Activated CD8-positive, alpha-beta memory T cell treated with anti-CD3 and anti-CD28 coated beads, Interleukin-2, amount 50 U/mL, for 1 hour (primary cell): ENCODE measurements at regions not wholly inside any gene's neighbourhood (a gene's known extent, or its start where the extent isn't known, plus 50 kb on each side); places are given as distances from the start of the nearest gene placed in this dataset.
"Not testable (repeated sequence)": the region's sequence is repeated elsewhere in the genome, so short reads cannot be mapped to it uniquely, and the experiment has no call there.

Experiments used
- DNase-seq: peaks from one replicate; pipeline ENCODE4 v3.0.0-alpha.2; 2020; ENCODE audit errors: extremely low read depth

DNA sequence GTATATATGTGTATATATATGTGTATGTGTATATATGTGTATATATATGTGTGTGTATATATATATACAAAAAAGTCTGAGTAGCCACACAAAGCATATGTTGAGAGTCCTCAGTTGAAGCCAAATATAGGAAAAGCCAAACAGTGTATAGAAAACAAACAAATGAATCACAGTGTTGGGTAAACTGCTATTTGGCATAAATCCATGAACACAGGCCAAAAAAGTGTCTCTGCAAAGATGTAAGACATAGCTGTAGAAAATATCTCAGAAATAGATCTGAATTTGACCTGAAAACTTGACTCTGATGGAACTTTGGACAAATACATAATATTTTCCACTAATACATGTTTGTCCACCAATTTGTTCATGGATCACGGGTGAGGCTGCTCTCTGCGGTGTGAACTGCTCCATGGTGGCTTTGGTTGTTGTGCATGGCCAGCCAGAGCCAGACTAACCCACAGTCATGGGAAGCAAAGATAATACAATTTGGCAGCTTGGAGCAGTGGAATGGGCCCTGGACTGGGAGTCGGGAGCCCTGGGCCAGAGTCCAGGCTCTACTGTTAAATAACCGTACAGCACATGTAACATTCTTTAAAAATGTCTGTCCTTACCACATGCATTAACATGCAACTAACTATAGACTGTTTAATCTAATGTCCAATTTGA is 76.9 kb upstream of the EED start:
- DNase-seq = no peak

DNA sequence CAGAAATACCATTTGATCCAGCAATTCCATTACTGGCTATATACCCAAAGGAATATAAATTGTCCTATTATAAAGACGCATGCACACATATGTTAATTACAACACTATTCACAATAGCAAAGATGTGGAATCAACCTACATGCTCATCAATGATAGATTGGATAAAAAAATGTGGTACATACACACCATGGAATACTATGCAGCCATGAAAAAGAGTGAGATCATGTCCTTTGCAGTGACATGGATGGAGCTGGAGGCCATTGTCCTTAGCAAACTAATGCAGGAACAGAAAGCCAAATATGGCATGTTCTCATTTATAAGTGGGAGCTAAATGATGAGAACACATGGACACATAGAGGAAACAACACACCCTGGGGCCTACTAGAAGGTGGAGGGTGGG is 78.3 kb upstream of the EED start:
- not testable (repeated sequence) for DNase-seq

DNA sequence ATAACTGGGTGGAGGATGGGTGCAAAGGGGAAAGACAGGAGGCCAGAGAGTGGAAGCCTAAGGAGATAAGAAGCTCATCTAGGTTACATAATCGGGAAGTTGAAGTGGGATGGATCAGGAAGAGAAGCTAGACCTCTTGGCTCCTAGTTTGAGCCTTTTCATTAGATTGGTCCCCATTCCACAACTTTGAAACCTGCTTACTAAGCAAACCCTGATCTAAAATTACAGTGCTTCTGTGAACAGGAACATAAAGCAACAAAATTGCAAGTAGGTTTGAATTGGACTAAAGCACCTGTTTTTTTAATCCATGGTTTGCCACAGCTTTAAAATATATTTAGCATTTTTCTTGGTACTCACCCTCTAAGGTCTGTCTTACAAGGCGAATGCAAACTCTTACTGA is 80.4 kb upstream of the EED start:
- no peak for DNase-seq

DNA sequence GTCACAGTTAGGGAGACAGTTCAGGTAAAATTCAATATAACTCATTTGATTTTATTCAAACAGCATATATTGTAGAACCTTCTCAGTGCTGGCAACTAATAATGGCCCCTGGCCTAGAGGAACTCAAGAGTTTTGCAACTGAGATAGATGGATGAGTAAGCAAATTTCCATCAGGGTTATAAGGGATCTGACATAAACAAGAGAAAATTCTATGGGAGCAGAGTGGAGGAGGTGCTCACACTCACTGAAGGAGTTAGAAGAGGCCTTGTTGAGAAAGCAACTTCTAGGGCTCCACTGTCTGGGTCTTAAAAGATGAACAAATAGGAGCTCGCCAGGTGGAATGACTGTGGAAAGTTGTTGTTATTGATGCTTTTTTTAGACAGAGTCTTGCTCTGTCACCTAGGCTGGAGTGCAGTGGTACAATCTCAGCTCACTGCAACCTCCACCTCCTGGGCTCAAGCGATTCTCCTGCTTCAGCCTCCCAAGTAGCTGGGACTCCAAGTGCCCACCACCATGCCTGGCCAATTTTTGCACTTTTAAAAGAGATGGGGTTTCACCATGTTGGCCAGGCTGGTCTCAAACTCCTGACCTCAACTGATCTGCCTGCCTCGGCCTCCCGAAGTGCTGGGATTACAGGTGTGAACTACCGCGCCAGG is 81.2 kb upstream of the EED start:
- not testable (repeated sequence) for DNase-seq

DNA sequence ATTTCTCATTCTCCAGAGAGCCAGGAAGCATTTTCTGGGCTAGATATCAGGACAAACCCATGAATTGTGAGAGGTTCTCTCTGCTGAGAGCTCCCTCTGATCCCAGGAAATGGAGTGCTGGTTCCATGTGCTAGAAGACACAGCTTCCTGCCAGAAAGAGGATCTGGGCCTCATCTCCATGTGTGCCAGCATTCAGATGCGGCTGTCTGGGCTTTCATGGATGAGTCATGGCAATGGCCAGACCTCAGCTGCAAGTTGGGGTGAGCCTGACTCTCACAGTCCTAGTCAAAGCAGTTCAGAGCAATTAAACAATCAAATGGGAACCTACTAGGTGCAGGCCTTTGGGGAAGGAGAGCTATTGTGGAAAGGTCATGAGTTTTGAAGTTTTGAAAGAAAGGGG is 82.3 kb upstream of the EED start:
- no peak for DNase-seq

DNA sequence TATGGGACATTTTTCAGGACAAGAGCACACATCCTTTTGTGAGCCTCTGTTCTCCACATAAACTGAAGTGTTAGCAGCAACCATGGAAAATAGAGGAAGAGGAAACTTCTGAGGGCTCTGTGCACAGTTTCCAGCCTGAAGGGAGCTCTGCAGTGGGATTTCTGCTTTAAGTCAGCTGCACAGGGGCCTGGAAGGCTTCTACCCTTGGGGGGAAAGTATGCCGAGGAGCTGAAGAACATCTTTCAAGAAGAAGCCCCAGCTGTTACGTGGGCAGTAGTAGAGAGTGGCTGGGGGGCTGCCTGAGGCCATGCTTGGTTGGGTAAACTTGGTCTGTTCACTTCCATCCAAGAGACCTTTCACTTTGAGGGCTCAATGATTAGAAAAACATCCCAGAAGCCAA is 82.7 kb upstream of the EED start:
- no peak for DNase-seq

DNA sequence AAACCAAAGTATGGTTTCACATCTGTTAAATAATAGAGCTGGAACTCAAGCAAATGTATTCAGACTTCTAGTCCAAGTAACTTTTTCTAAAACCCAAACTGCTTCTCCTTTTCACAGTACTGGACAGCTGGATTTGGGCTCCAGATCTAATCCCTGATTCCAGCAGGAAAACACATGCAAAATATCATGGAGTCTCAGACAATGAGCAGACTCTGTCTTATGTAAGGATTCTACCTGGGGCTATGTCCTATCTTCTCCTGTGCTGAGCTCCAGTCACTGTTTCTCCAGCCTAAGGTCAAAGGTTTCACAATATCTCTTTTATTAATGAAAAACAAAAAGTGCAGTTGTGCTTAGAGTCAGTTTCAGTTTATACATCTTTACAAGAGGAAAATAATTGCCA is 83.2 kb upstream of the EED start:
- DNase-seq = no peak

DNA sequence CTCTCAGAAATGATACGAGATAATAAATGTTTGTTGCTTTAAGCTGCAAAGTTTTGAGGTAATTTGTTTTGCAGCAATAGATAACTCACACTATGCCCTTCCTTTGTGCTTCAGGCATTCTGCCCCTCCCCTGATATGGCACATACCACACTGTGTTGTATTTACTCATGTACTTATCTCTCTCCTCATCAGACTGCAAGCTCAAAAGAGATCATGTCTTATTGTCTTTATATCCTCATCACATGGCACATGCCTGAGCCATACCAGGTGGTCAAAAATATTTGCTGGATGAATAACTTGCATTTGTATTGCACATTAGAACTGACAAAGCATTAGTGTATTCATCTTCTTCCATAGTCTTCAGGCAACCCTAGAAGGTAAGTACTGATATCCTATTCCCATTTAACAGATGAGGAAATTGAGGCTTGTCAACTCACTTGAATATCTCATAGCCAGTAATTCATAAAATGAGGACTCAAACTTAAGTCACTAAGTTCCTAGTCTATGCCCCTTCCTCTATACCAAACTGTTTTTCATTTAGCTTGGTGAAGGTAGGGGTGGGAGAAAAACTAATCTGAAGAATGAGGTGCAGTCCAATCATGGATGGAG is 83.9 kb upstream of the EED start:
- no peak for DNase-seq

DNA sequence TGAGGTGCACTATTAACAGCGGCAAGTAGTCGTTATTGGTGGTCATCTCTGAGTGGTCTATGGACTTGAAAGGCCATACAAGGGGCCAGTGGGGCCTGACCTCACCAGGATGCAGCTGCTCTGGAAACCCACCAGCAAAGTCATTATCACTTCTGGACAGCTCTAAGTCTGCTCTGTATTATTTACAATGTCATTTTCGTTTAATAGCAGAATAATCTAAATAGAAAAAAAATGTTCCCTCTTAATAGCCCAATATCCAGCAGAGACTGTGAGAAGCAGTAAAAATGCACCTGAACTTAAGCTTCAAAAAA is 85.0 kb upstream of the EED start:
- DNase-seq = no peak

DNA sequence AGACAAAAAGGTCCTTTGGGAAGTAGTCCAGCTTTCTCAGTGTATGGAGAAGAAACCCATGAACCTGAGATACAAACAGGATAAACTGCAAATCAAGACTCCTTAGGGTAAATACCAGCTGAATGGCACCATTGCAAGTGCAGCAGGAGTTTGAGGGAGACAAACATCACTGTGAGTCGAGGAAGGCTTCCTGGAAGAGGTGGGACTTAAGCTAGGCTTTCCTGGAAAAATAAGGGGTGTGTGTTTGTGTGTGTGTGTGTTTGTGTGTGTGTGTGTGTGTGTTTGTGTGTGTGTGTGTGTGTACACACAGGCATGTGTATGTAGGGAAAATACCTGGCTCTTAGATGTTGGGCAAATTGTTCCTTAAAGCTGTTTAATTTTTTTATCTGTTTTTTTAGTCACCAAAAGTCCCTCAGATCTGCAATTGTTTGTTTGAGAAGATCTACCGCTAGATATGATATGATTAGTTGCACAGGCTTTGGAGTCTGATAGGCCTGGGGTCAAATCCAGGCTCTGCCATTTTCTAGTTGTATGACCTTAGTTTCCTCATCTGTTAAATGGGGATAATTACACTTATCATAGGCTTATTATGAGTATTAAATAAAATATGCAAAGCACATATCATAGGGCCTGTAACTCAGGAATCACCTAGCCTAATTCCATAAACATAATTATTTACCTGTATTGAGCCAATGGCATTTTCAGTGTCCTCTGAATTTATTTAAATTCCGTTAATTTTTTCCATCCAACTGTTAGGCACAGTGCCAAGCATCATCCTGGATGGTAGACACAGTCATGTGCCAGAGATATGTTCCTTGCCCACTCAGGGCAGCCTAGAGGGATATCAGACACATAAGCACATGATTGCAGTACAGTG is 85.6 kb upstream of the EED start:
- DNase-seq = no peak

DNA sequence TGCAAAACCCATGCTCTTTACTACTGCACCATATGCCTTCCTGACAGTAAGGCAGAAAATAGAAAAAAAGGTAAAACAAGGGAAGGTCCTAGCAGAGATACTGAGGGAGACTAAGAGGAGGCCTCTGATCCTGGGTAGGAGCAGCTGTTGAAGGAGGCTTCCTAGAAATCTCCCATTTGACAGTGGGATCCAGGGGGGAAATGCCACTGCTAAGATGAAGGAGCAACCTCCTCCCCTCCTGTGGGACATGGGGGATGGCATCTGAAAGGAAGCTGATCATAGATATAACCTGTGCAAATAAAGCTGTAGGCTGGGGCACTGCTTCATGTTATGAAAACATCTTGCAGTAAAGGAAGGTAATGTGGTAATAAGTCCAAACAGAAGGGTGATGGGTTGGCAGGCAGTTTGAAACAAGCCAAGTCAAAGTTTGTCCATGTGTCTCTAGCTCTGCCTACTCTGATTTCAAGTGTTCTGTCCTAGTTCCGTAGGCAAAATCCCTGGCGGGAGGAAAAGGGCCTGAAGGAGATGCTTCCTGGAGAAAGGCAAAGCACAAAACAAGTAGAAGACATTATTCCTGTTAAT is 86.7 kb upstream of the EED start:
- DNase-seq = no peak

DNA sequence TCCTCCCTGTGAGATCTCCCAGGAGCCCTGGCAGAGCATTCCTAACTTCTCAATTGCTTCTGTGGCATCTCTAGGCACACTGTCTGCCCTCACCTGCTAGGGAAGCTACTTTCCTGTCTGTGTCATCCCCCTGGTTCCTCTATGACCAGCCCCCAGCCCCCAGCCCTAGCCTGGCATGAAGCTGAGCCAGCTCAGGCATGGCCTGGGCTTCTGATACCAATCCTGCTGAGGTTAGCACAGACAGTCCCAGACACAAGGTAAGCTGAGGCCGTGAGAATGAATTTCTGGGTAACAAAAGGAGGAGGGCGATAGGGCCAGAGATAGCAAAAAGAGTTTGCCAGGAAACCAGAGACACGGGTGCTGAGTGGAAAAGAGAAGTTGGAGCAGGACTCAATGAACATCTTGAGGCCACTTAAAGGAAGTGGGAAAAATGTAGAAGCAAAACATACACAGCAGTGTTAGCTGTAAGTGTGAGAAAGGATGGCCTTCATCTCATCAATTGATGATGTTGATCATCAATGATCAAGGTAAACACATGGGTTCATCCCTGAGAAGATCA is 87.6 kb upstream of the PICALM start:
- DNase-seq = no peak

DNA sequence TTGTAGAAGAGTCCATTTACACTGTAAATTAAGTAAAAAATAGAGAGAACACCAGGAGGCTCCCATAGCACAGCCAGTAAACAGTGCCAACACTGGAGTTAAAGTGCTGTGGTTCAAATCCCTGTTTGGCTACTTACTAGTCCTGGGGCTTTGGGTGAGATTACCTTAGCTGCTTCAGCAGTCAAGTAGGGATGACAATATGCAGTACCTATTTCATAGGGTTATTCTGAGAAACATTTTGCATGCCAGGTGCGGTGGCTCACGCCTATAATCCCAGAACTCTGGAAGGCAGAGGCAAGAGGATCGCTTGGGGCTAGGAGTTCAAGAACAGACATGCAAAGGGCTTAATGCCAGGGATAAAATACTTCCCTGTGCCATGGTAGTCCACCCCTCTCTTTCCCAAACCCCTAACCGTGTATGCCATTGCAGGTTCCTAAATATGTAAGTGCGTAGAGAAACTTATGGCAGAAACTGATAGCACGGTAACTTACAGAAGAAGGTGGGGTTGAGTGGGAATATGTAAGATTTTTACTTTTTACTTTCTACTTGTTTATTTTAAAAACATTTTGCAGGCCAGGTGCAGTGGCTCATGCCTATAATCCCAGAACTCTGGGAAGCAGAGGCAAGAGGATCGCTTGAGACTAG is 86.4 kb upstream of the PICALM start:
- DNase-seq = no peak

DNA sequence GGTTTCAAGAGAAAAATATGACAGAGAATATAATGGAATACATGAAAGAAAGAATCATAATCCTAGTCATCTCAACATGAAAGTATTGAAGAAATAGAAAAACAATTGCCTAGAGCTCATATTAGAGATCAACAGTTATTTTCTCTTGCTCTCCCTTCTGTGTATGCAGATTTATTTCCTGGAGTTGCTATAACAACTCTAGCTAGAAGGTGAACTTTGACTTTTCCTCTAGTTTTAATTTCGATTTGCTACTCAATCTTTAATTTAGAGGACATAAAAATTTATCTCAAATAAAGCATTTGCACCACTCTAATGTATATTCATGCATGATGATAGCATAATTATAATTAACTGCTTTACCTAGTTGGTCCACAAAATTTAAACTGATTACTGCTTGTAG is 84.6 kb upstream of the PICALM start:
- DNase-seq = no peak

DNA sequence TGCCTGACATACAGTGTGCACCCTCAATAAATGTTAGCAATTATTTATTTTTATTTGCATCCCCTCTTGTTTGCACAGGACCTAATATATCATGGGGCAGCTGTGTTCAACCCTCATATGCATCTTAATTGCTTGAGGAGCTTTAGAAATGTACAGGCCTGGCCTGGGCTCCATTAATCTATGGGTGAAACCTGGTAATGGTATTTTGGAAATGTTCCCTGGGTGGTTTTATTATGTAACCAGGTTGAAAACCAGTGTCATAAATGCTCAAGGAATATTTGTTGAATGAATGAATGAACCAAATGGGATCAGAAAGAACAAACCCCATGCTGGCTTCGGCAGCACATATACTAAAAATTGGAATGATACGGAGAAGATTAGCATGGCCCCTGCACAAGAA is 84.0 kb upstream of the PICALM start:
- DNase-seq = no peak

DNA sequence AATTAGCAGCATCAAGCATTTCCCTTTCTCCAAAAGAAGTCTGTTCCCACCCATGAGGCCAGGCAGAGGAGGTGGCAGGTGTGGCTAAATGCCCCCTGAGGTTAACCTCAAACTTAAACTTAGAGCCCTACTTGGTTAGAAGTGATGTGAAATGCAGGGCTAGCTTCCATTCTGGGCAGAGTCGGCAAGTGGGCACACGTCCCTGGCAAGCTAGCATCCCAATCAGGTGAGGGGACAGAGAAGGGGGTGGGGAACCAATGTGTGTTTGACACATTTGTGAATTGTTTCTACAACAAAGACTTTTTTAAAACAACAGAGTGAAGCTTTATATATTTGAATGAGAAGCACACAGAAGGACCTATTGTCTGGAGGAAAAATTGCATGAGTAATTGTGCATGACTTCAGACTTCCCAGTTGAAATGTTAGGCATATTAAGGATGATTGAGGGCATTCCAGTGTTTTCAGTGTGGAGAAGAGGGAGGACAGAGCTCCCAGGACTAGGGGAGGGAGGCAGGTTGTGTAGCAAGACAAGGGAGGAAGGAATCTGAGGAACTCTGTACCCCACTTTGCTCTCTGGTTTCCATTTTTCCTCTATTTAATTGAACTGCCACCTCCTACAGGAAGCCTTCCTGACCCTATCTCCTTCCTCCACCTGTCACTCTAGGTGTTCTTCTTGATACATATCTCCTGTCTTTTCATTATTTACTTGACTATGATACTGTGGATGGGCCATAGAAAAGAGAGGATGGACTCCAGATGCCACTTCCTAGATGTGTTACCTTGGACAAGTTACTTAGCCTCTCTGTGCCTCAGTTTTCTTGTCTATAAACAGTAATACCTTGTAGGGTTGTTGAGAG is 83.3 kb upstream of the PICALM start:
- DNase-seq = no peak

DNA sequence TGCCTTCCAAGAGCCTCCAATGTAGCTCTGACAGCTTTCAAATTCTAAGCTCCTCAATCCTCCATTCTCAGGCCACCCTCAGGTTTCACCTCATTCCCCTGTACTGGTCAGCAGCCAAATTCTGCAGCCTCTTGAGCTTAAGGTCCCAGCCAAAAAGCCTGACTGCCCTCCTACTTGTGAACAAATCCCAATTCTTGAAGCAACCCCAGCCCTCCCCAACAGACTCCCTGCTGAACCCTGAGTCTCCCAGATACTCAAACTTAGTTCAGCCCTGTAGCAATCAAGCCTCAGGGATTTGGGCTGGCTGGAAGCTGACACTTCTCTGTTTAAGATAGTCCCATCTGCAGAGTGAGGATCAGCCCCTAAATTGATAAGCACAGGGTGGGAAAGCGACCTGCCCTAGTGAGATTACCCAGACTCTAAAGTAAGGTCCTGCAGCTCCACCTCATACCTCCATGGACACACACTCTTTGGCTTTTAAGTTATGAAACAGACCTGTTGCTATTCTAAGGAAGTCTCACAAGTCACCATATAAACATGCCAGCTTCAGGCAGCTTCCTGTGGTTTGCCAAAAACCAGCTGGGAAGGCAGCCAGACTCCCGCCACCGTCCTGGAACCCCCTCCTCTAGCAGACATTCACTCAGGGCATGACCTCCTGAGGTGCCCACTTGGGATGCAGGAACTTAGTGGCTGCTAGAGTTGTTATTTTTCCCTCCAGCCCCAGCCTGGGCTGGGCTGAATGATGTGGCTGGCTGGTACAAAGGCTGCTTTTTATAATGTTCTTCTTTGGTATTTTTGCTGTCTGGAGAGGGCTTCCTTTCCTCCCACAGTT is 82.5 kb upstream of the PICALM start:
- no peak for DNase-seq

DNA sequence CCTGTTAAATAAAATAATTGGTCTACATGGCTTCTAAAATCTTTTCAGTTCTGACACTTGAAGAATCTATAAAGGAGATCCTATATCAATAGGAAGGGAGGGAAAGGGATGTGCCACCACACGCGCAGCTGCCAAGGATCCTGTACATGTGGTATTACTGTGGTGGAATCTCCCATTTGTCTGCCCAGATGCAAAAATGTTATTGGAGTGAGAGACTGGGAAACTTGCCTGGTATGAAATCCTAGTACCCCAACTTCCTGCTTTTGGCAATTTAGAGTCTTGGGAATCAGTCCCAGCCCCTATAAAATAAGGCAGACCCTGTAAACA is 81.9 kb upstream of the PICALM start:
- no peak for DNase-seq

DNA sequence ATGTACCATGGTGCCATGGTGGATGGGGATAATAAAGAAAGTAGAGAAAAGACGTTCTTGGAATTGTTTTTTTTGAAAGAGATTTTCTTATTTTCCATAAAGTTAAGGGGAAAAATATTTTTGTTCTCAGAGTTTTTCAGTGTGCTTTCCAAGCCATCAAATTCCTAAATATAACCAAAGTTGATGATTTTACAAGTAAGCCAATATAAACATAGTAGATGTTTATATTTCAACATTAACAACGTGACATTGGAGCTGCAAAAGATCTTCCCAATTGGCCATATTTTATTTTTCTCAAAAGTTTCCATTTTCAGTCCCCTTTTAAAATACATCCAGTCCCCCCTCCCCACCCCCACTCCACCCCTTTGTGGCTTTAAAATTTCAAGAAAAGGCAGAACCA is 80.9 kb upstream of the PICALM start:
- no peak for DNase-seq

DNA sequence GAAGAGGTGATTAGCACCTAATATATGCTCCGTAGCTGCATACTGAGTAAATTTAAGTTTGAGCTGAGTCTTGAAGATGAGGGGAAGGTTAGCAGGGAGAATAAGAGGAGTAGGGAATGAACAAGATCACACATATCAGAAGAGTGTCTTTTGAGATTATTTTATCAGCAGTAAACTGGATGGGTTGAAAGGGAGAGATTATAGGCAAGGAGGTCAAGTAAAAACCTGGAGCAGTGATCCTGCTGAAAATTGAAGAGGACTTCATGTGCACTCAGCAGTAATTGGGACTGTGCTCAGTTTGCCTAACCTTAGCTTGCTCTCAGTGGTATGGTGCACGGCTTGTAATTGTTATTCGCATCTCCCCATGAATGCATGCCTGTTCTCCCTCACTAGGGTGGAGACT is 79.5 kb upstream of the PICALM start:
- DNase-seq = no peak
